ENCODE measurements at regions not wholly inside any gene's neighbourhood (a gene's known extent, or its start where the extent isn't known, plus 50 kb on each side); places are given as distances from the start of the nearest gene placed in this dataset.
"Not testable (repeated sequence)": the region's sequence is repeated elsewhere in the genome, so short reads cannot be mapped to it uniquely, and the experiment has no call there.

DNA sequence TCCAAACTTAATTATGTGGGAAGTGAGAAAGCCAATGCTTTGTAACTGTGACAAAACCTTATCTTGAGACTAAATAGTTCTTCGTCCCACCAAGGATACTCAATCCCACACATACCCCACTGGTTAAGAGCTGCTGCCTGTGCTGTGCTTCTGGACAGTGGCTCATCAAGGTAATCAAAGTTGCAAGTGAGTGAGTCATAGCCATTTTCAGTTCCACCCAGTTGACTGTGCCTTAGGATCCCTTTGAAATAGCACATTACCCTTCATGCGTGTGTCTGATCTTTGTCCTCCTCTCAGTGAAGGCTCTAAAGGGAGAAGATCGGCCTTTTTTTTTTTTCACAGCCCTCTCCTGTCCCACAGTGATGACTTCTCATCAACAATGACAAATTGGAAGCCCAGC, 706.0 kb upstream of the AUTS2 start:
- no peak for TF ChIP-seq EZH2phosphoT487 (IDR thresholded peaks at IDR 0.05; ENCODE audit: borderline replicate concordance, low read length)
- TF ChIP-seq, protein P1, sequence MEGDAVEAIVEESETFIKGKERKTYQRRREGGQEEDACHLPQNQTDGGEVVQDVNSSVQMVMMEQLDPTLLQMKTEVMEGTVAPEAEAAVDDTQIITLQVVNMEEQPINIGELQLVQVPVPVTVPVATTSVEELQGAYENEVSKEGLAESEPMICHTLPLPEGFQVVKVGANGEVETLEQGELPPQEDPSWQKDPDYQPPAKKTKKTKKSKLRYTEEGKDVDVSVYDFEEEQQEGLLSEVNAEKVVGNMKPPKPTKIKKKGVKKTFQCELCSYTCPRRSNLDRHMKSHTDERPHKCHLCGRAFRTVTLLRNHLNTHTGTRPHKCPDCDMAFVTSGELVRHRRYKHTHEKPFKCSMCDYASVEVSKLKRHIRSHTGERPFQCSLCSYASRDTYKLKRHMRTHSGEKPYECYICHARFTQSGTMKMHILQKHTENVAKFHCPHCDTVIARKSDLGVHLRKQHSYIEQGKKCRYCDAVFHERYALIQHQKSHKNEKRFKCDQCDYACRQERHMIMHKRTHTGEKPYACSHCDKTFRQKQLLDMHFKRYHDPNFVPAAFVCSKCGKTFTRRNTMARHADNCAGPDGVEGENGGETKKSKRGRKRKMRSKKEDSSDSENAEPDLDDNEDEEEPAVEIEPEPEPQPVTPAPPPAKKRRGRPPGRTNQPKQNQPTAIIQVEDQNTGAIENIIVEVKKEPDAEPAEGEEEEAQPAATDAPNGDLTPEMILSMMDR (IDR thresholded peaks at IDR 0.05; ENCODE audit: low read depth, low read length, poor library complexity, severe bottlenecking): no peak
- Histone ChIP-seq H3F3A (ENCODE audit: control insufficient read depth, insufficient read depth) (no peaks in the 10 kb centered on the region), H3K4me1 (ENCODE audit: control insufficient read depth, low read length) (no peaks in the 10 kb centered on the region), H3K4me2 (ENCODE audit: low read length) (no peak overlapping the region), H3K36me3 (ENCODE audit: control insufficient read depth, low read length) (no peaks in the 10 kb centered on the region), H3K4me3 (ENCODE audit: low read length) (no peak overlapping the region), H3K9me2 (replicated peaks; ENCODE audit: control insufficient read depth, low read length) (no peaks in the 10 kb centered on the region), H3K9me3 (ENCODE audit: control insufficient read depth, insufficient read depth, low read length) (no peaks in the 10 kb centered on the region), H4K20me1 (ENCODE audit: control insufficient read depth, insufficient read depth, low read depth, low read length) (no peaks in the 10 kb centered on the region), H3K79me2 (ENCODE audit: control insufficient read depth, low read length) (no peaks in the 10 kb centered on the region), H3K27me3 (ENCODE audit: control insufficient read depth, low read length) (no peaks in the 10 kb centered on the region), H3K27ac (ENCODE audit: low read depth, low read length) (no peak overlapping the region)

DNA sequence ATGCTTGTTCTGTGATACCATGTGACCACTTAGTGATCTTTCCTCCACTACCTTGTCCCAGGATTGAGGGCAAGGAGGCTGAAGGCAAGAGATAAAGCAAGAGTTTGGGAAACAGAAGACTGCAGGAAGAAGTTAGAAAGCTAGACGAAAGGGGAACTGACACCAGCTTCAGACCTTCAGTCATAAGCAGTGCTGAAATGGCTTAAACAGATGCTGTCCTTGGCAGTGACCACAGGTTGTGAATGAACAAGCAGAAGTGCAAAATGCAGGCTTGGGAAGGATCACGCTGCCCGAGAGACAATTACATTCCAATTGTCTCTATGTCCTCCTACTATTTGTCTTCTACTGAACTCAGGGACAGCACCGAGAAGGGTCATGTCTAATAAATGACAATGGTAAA, 704.9 kb upstream of the AUTS2 start:
- no peaks in the 10 kb centered on the region for H4K20me1 ChIP-seq (ENCODE audit: control insufficient read depth, insufficient read depth, low read depth, low read length)
- no peaks in the 10 kb centered on the region for H3K36me3 ChIP-seq (ENCODE audit: control insufficient read depth, low read length)
- H3K9me2 ChIP-seq (replicated peaks; ENCODE audit: control insufficient read depth, low read length): no peaks in the 10 kb centered on the region
- H3K9me3 ChIP-seq (ENCODE audit: control insufficient read depth, insufficient read depth, low read length): no peaks in the 10 kb centered on the region
- no peak overlapping the region for H3K27ac ChIP-seq (ENCODE audit: low read depth, low read length)
- no peak overlapping the region for H3K4me2 ChIP-seq (ENCODE audit: low read length)
- H3K27me3 ChIP-seq (ENCODE audit: control insufficient read depth, low read length): no peaks in the 10 kb centered on the region
- no peaks in the 10 kb centered on the region for H3K4me1 ChIP-seq (ENCODE audit: control insufficient read depth, low read length)
- H3K4me3 ChIP-seq (ENCODE audit: low read length): no peak overlapping the region
- no peak for TF ChIP-seq EZH2phosphoT487 (IDR thresholded peaks at IDR 0.05; ENCODE audit: borderline replicate concordance, low read length)
- TF ChIP-seq, protein P1 (IDR thresholded peaks at IDR 0.05; ENCODE audit: low read depth, low read length, poor library complexity, severe bottlenecking): no peak
- no peaks in the 10 kb centered on the region for H3F3A ChIP-seq (ENCODE audit: control insufficient read depth, insufficient read depth)
- H3K79me2 ChIP-seq (ENCODE audit: control insufficient read depth, low read length): no peaks in the 10 kb centered on the region

DNA sequence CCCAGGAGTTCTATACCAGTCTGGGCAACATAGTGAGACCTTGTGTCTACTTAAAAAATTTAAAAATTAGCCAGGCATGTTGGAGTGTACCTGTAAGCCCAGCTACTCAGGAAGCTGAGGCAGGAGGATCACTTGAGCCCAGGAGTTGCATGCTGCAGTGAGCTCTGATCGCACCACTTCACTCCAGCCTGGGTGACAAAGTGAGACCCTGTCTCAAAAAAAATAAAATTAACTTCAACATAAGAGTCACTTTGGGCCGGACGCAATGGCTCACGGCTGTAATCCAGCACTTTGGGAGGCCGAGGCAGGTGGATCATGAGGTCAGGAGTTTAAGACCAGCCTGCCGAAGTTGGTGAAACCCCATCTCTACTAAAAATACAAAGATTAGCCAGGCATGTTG, 699.1 kb upstream of the AUTS2 start:
- not testable (repeated sequence) for H4K20me1 ChIP-seq (ENCODE audit: control insufficient read depth, insufficient read depth, low read depth, low read length); H3F3A ChIP-seq (ENCODE audit: control insufficient read depth, insufficient read depth); H3K36me3 ChIP-seq (ENCODE audit: control insufficient read depth, low read length)

DNA sequence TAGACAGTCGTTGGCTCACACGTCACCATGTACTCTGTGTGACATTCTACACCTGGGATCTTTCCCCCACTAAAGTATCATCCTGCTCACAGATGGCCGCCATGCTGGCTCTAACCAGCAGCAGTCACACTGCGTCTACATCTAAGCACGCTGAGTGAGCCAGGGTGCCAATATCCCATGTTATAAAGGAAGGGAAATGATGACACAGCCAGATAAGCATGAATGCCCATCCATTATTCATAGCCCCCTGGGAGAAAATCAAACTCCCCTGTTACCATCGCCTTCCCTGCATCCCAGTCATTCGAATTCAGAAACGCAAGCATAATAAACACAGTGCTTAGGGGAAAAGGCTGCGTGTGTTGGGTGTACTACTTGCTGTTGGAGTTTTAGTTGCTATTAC, 698.2 kb upstream of the AUTS2 start:
- Histone ChIP-seq H3K27me3 (ENCODE audit: control insufficient read depth, low read length) (no peaks in the 10 kb centered on the region), H3K4me2 (ENCODE audit: low read length) (no peak overlapping the region), H3K9me2 (replicated peaks; ENCODE audit: control insufficient read depth, low read length) (no peaks in the 10 kb centered on the region; the same call in 1 of the 2 replicates), H3K79me2 (ENCODE audit: control insufficient read depth, low read length) (no peaks in the 10 kb centered on the region), H3F3A (ENCODE audit: control insufficient read depth, insufficient read depth) (no peaks in the 10 kb centered on the region), H3K27ac (ENCODE audit: low read depth, low read length) (no peak overlapping the region), H3K36me3 (ENCODE audit: control insufficient read depth, low read length) (no peaks in the 10 kb centered on the region), H4K20me1 (ENCODE audit: control insufficient read depth, insufficient read depth, low read depth, low read length) (no peaks in the 10 kb centered on the region), H3K9me3 (ENCODE audit: control insufficient read depth, insufficient read depth, low read length) (0 out of 2 replicates have a peak, but pooled peaks cover 2% of the 10 kb centered on the region), H3K4me1 (ENCODE audit: control insufficient read depth, low read length) (no peaks in the 10 kb centered on the region), H3K4me3 (ENCODE audit: low read length) (no peak overlapping the region)
- no peak for TF ChIP-seq EZH2phosphoT487 (IDR thresholded peaks at IDR 0.05; ENCODE audit: borderline replicate concordance, low read length)
- TF ChIP-seq, protein P1 (IDR thresholded peaks at IDR 0.05; ENCODE audit: low read depth, low read length, poor library complexity, severe bottlenecking): no peak

More for the DNA sequence above, 699.1 kb upstream of the AUTS2 start:
- not testable (repeated sequence) for H3K27me3 ChIP-seq (ENCODE audit: control insufficient read depth, low read length); H3K9me2 ChIP-seq (replicated peaks; ENCODE audit: control insufficient read depth, low read length); H3K79me2 ChIP-seq (ENCODE audit: control insufficient read depth, low read length); H3K4me3 ChIP-seq (ENCODE audit: low read length); H3K4me1 ChIP-seq (ENCODE audit: control insufficient read depth, low read length); H3K27ac ChIP-seq (ENCODE audit: low read depth, low read length); H3K4me2 ChIP-seq (ENCODE audit: low read length); H3K9me3 ChIP-seq (ENCODE audit: control insufficient read depth, insufficient read depth, low read length)

All from DOHH2 (cell line).